ENCODE measurements at regions not wholly inside any gene's neighbourhood (a gene's known extent, or its start where the extent isn't known, plus 50 kb on each side); places are given as distances from the start of the nearest gene placed in this dataset.

- H3K36me3 ChIP-seq: no peaks in the 10 kb centered on the region
- peaks cover 0 to 4% of the 10 kb centered on the region in 2 donors for H3K9me3 ChIP-seq
- no peak for TF ChIP-seq POLR2AphosphoS5 (IDR thresholded peaks at IDR 0.05)
- no peak for TF ChIP-seq POLR2A (IDR thresholded peaks at IDR 0.05)
- no peak for TF ChIP-seq CTCF (IDR thresholded peaks at IDR 0.05)
- no peaks in the 10 kb centered on the region for H3K27me3 ChIP-seq
- H3K27ac ChIP-seq: no peak overlapping the region
- H3K4me3 ChIP-seq: no peak overlapping the region
- intact Hi-C loops (cut with DNase I; ENCODE audit: low total_unique reads): no loop called here
- H3K4me1 ChIP-seq: peaks cover 9 to 10% of the 10 kb centered on the region in 2 donors
- DNase-seq (ENCODE audit: low spot score in 2 of 2): no peak
Observed at GRCh38 chr20:50425076-50425475, 85.1 kb upstream of the PTPN1 start.

GRCh38 chr20:50426866-50427718 is 83.1 kb upstream of the PTPN1 start:
- Histone ChIP-seq H3K4me1 (peaks cover 9 to 15% of the 10 kb centered on the region in 2 donors), H3K4me3 (no peak overlapping the region), H3K27ac (peak overlapping the region; percentile 16 to 25), H3K27me3 (no peaks in the 10 kb centered on the region), H3K9me3 (no peaks in the 10 kb centered on the region), H3K36me3 (no peaks in the 10 kb centered on the region)
- intact Hi-C loops (cut with DNase I; ENCODE audit: low total_unique reads): no loop called here
- TF ChIP-seq POLR2A (IDR thresholded peaks at IDR 0.05): no peak
- DNase-seq (ENCODE audit: low spot score in 2 of 2): no peak

- peak overlapping the region; percentile 25 to 44 for H3K27ac ChIP-seq
- no peak for TF ChIP-seq POLR2A (IDR thresholded peaks at IDR 0.05)
- TF ChIP-seq CTCF (IDR thresholded peaks at IDR 0.05): no peak
- no peak for TF ChIP-seq POLR2AphosphoS5 (IDR thresholded peaks at IDR 0.05)
Observed at GRCh38 chr20:50427719-50428083, 82.5 kb upstream of the PTPN1 start.

GRCh38 chr20:50428097-50428828 is 81.9 kb upstream of the PTPN1 start:
- intact Hi-C loops (cut with DNase I; ENCODE audit: low total_unique reads): no loop called here
- H3K4me1 ChIP-seq: peaks cover 4 to 15% of the 10 kb centered on the region in 2 donors
- peak overlapping the region; percentile 25 to 44 for H3K27ac ChIP-seq

More at GRCh38 chr20:50427719-50428083, 82.5 kb upstream of the PTPN1 start:
- Histone ChIP-seq H3K4me3 (no peak overlapping the region), H3K27me3 (no peaks in the 10 kb centered on the region), H3K9me3 (no peaks in the 10 kb centered on the region), H3K36me3 (no peaks in the 10 kb centered on the region), H3K4me1 (peaks cover 5 to 15% of the 10 kb centered on the region in 2 donors)
- intact Hi-C loops (cut with DNase I; ENCODE audit: low total_unique reads): no loop called here
- DNase-seq (ENCODE audit: low spot score in 2 of 2): peak in 1 of 2 donors; percentile 41

GRCh38 chr20:50429412-50429811 is 80.8 kb upstream of the PTPN1 start:
- DNase-seq (ENCODE audit: low spot score in 2 of 2): no peak
- peak overlapping the region; percentile 90 to 94 for H3K27ac ChIP-seq
- intact Hi-C loops (cut with DNase I; ENCODE audit: low total_unique reads): no loop called here
- H3K4me3 ChIP-seq: no peak overlapping the region
- no peaks in the 10 kb centered on the region for H3K36me3 ChIP-seq
- H3K27me3 ChIP-seq: no peaks in the 10 kb centered on the region
- H3K4me1 ChIP-seq: peaks cover 0 to 15% of the 10 kb centered on the region in 2 donors
- TF ChIP-seq POLR2AphosphoS5 (IDR thresholded peaks at IDR 0.05): no peak
- TF ChIP-seq POLR2A (IDR thresholded peaks at IDR 0.05): no peak
- TF ChIP-seq CTCF (IDR thresholded peaks at IDR 0.05): no peak
- no peaks in the 10 kb centered on the region for H3K9me3 ChIP-seq

More at GRCh38 chr20:50428097-50428828, 81.9 kb upstream of the PTPN1 start:
- no peaks in the 10 kb centered on the region for H3K9me3 ChIP-seq
- H3K36me3 ChIP-seq: no peaks in the 10 kb centered on the region
- DNase-seq (ENCODE audit: low spot score in 2 of 2): no peak
- H3K4me3 ChIP-seq: no peak overlapping the region
- TF ChIP-seq POLR2A (IDR thresholded peaks at IDR 0.05) (no peak), CTCF (IDR thresholded peaks at IDR 0.05) (no peak), POLR2AphosphoS5 (IDR thresholded peaks at IDR 0.05) (no peak)
- no peaks in the 10 kb centered on the region for H3K27me3 ChIP-seq

All from breast epithelium (tissue), 4 donors.